ENCODE measurements at regions not wholly inside any gene's neighbourhood (a gene's known extent, or its start where the extent isn't known, plus 50 kb on each side); places are given as distances from the start of the nearest gene placed in this dataset.
A peak's percentile ranks its signal among the peaks of the same experiment; 100 is the strongest.

DNA sequence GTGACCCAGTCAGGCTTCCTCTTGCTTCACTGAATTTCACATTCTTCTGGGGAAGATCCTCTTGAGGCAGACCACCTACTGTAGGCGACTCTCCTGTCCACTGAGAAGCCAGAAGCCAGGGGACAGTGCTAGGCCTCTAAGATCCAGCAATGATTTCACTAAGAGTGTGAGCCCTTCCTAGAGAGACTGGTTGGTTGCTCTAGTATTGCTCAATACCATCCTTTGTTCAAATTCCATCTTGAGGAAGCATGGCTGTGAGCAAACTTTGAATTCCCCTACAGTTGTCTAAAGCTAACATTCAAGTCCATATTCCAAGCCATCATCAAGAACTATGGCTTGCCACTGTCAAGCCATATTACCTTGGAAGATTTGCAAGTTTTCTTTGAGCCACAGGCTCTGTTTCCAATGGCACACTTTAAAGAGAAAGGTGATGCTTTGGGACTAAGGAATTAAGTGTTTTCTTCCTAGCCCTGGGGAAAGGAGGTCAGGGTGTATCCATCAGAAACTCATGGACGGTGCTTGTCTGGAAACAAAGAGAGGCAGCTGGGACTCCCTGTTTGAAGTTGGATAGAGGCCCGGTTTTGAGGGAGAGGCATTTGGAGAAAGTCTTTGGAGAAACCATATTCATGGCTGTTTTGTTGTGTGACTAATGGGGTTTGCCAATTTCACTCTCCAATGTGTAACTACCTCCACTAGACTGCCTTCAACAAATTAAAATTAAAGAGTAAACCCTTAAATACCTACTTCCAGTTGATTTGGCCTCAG is 1217.9 kb downstream of the VRK1 start:
- DNase-seq (ENCODE audit: low spot score) = peak; percentile 24

- DNase-seq (ENCODE audit: low spot score) = no peak
Measured at GRCh38 chr14:98015921-98016320, 1218.7 kb downstream of the VRK1 start.

GRCh38 chr14:98018628-98019027 is 1221.4 kb downstream of the VRK1 start:
- no peak for DNase-seq (ENCODE audit: low spot score)

- no peak for DNase-seq (ENCODE audit: low spot score)
Measured at GRCh38 chr14:98022541-98023520, 1225.6 kb downstream of the VRK1 start.

GRCh38 chr14:98028162-98028561 is 1231.0 kb downstream of the VRK1 start:
- DNase-seq (ENCODE audit: low spot score) = no peak

DNA sequence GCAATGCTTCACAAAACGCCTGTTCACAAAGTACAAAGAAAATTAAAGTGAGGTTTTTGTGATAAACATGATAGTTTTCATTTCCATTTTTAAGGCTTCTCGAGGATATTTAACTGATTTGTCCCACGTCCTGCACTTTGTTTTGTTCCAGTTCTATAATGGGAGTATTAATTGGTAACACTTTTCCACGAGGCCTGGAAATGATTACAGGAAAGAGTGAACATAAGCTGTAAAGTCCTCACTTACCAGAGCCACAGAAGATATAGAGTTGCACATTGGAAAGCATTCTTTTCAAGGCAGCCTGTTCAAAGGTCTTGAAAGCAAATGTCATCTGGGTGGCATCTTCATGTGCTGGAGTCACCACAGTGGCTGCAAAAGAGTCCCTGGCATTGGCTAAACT is 1236.6 kb downstream of the BCL11B start:
- DNase-seq (ENCODE audit: low spot score) = no peak

- DNase-seq (ENCODE audit: low spot score) = no peak
Measured at GRCh38 chr14:98037831-98038230, 1234.2 kb downstream of the BCL11B start.

DNA sequence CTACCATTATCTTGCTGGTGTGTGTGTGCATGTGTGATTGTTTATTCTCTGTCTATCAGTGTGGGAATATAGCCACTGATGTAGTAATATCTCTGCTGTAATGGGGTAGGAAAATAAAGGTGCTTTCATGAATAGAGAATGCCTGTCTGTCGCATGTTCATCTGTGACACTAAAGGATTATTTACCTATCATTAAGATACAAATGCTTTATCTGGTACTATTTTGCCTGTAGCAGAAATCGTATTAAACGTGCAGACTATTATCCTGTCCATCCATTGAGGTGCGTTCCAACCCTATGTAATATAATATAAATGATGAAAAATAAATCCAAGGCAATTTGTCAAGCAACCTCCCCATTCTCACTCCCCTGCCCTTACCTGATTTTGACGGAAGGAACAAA is 1215.1 kb downstream of the BCL11B start:
- no peak for DNase-seq (ENCODE audit: low spot score)

- DNase-seq (ENCODE audit: low spot score) = no peak
Measured at GRCh38 chr14:98059106-98059505, 1212.9 kb downstream of the BCL11B start.

DNA sequence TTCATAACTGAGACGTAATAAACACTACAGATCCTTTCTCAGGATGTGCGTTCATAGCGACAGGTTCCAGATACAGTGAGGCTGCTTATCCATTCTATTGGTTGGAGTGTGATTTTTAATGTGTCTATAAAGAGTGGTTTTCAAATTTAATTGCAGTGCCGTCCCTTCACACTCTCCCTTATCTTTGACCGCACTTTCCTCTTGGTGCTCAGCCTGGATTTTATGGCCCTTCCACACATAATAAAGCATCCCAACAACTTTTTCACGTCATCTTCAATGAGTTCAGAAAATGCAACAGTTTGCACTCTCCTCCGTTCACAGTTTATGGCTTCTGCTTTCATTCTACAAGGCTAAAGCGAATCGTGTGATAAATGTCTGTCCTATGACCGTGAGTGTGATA is 1209.9 kb downstream of the BCL11B start:
- no peak for DNase-seq (ENCODE audit: low spot score)

DNA sequence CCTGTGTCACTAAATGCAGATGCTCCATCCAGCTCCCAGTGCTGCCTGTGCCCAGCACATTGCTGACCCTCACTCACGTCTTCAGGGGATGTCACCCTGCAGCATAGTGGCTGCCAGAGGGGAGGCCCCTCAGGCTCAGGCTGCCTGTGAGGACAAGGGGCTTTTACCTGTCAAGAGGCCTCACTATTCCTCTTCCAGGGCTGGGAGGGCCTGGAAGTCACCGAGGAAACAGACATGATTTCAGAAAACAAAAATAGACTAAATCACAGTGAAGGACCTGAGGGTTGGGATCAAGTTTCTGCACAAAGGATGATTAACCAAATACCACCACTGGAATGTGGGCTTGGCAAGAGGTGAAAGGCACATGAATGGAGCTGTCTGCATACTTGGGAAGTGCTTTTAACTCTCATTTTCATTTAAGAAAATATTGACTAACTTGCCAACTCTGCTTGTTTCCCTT is 1202.3 kb downstream of the BCL11B start:
- no peak for DNase-seq (ENCODE audit: low spot score)

DNA sequence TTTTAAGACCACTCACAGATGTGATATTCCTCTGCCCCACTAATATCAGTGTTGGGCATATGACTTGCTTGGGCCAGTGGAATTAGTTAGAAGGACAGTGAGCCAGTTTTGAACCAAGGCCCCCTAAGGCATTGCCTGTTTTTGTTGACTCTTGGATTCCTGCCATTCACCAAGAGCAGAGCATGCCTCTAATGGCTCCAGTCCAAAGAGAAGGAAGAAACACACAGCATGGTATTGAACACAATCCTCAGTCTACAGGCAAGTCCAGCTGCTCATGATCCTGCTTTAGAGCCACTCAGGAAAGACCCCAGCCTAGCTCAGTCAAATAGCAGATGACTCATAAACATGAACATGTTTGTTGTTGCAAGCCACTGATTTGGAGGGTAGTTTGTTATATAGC is 1201.5 kb downstream of the BCL11B start:
- DNase-seq (ENCODE audit: low spot score) = no peak

GRCh38 chr14:98074111-98074510 is 1197.9 kb downstream of the BCL11B start:
- DNase-seq (ENCODE audit: low spot score) = no peak

DNA sequence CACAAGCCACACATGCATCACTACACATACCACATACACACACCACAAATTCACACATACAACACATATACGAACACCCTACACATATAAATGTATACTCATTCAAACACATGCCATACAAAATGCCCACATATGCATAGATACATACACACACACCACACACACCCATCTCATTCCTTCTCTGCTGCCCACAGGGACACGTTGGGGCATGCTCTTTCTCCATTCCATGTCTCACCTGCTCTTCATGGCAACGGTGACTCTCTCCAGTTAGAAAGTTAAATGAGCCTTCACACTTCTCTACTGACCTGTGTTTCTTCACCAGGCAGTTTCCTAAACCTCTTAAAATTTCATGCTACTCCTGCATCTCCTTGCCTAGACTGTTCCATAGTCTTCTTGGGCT is 1194.8 kb downstream of the BCL11B start:
- DNase-seq (ENCODE audit: low spot score) = no peak

DNA sequence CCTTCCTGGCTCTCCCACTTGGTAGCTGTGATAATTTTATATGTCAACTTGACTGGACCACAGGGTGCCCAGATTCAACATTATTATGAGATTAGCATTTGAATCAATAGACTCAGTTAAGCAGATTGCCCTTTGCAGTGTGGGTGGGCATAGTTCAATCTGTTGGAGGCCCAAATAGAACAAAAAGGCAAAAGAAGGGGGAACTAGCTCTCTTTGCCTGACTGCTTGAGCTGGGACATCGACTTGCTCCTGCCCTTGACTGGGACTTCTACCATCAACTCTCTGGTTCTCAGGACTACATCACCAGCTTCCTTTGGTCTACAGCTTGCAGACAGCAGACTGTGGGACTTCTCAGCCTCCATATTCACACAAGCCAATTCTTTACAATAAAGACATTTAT is 1189.2 kb downstream of the BCL11B start:
- no peak for DNase-seq (ENCODE audit: low spot score)

GRCh38 chr14:98085751-98086150 is 1186.2 kb downstream of the BCL11B start:
- no peak for DNase-seq (ENCODE audit: low spot score)

- DNase-seq (ENCODE audit: low spot score) = no peak
Measured at GRCh38 chr14:98093111-98093510, 1178.9 kb downstream of the BCL11B start.

GRCh38 chr14:98099527-98099926 is 1172.5 kb downstream of the BCL11B start:
- DNase-seq (ENCODE audit: low spot score) = no peak

GRCh38 chr14:98101323-98101722 is 1170.7 kb downstream of the BCL11B start:
- no peak for DNase-seq (ENCODE audit: low spot score)

- no peak for DNase-seq (ENCODE audit: low spot score)
Measured at GRCh38 chr14:98103705-98104104, 1168.3 kb downstream of the BCL11B start.

DNA sequence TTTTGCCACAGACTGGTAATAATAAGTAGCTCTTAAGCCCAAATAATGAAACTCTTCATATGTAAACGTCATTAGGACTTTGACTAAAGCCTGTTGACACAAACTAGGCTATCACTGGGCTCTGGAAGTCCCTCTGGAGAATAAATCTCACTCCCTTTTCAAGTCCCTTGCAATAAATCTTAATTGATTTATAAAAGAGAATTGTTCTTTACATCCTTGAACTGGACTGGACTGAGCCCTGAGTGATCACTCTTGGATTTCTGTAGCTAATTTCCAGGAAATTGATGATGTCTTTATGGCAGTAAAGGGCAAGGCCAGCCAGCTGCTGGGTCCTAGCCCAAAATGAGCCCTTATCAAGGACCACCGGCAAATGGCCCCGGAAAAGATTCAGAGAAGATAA is 1162.7 kb downstream of the BCL11B start:
- no peak for DNase-seq (ENCODE audit: low spot score)

DNA sequence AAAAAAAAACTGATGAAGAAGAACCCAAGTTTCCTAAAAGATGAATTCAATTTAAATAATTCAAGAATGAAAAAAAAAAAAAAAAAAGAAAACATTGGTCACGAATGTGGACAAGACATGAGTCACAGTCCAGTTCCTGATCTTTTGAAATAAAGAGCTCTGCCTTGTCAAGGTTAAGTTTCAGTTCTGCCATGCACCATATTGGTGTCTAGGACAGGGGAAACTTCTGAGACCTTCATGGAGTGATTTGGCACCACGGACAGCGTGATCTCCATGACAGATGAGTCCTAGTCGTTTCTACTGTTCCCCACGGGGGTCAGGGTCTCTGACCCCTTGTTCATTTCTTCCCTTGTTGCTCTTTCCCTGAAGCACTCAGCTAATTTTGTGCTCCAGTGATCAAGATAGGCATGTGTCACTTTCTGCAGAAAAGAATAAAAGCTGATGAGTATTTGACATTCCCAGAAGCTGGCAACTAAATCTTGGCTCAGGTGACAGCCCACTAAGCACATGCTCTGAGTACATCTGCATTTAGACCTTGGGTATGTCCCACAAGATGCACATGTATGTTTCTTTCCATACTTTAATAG is 1159.7 kb downstream of the BCL11B start:
- no peak for DNase-seq (ENCODE audit: low spot score)
